ENCODE measurements at regions not wholly inside any gene's neighbourhood (a gene's known extent, or its start where the extent isn't known, plus 50 kb on each side); places are given as distances from the start of the nearest gene placed in this dataset.

DNA sequence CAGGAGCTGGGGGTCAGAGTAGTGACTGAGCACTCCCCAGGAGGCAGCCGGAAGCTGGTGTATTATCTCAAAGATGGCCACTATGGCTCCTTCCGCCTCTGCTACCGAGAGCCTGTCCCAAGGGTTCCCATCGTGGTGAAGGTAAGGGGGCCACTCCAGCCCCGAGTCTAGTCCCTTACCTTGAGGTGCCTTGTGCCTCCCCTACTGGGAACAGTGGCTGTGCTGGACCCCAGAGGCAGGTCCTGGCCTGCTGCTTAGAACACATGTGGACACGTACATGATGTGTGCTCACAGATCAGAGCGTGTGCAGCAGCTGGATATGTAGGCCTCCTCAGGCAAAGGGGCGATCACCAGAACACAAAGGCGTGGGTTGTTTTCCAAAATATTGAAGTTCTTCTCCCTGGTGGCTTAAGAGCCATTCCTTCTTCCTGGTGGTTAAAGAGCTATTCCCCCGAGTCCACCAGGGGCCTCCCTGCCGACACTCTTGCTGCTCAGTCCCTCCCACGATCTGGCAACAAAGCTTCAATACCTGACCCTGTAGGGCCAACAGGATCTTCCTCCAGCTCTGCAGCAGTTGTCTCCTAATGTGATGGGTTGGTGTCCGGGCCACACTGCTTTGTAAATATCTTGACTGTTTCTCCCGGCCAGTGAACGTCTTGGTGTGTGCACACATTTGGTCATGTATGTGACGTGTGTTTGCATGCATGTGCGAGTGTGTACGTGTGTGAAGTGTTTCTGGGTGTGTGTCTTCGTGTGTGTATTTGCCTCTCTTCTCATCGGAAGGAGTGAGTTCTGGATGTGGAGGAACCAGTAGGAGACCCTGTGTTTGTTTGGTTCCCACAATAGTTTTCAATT lies 68.4 kb upstream of the TINAGL1 start:
- Histone ChIP-seq H4K20me1 (ENCODE audit: insufficient read depth, low read length) (no peaks in the 10 kb centered on the region), H3K9me2 (ENCODE audit: insufficient read depth, low read length) (no peaks in the 10 kb centered on the region), H3K27ac (ENCODE audit: low read depth, low read length, poor library complexity, severe bottlenecking) (no peak overlapping the region), H3K36me3 (ENCODE audit: insufficient read depth, low read length) (no peaks in the 10 kb centered on the region), H3K4me2 (ENCODE audit: low read length) (no peak overlapping the region), H3K4me1 (ENCODE audit: insufficient read depth, low read length, poor library complexity, severe bottlenecking) (no peaks in the 10 kb centered on the region), H3K79me2 (ENCODE audit: insufficient read depth, low read depth, low read length) (no peaks in the 10 kb centered on the region), H3K9me3 (ENCODE audit: low read length) (no peaks in the 10 kb centered on the region), H3K4me3 (ENCODE audit: low read depth, low read length, poor library complexity, severe bottlenecking) (no peak overlapping the region), H2AFZ (ENCODE audit: low read length) (no peak overlapping the region)
- CTCF ChIA-PET (ENCODE audit: unreplicated experiment), result no interaction called here
- TF ChIP-seq, protein P1, sequence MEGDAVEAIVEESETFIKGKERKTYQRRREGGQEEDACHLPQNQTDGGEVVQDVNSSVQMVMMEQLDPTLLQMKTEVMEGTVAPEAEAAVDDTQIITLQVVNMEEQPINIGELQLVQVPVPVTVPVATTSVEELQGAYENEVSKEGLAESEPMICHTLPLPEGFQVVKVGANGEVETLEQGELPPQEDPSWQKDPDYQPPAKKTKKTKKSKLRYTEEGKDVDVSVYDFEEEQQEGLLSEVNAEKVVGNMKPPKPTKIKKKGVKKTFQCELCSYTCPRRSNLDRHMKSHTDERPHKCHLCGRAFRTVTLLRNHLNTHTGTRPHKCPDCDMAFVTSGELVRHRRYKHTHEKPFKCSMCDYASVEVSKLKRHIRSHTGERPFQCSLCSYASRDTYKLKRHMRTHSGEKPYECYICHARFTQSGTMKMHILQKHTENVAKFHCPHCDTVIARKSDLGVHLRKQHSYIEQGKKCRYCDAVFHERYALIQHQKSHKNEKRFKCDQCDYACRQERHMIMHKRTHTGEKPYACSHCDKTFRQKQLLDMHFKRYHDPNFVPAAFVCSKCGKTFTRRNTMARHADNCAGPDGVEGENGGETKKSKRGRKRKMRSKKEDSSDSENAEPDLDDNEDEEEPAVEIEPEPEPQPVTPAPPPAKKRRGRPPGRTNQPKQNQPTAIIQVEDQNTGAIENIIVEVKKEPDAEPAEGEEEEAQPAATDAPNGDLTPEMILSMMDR (conservative IDR thresholded peaks at IDR 0.05; ENCODE audit: low read length), result no peak
- TF ChIP-seq EZH2phosphoT487 (IDR thresholded peaks at IDR 0.05; ENCODE audit: borderline replicate concordance, low read depth, low read length), result no peak
- no peak for DNase-seq (ENCODE audit: low spot score)
- POLR2A ChIA-PET, result interaction anchor here (0.5 to 0.7 kb wide), 2 partner anchors 45 to 1065 kb away, joined by 3 to 5 read pairs; no protein-coding TSS in a partner anchor
- intact Hi-C loops (cut with micrococcal nuclease; ENCODE audit: unreplicated experiment), result no loop called here
- BruUV-seq (replicated peaks), result no TSS peak

DNA sequence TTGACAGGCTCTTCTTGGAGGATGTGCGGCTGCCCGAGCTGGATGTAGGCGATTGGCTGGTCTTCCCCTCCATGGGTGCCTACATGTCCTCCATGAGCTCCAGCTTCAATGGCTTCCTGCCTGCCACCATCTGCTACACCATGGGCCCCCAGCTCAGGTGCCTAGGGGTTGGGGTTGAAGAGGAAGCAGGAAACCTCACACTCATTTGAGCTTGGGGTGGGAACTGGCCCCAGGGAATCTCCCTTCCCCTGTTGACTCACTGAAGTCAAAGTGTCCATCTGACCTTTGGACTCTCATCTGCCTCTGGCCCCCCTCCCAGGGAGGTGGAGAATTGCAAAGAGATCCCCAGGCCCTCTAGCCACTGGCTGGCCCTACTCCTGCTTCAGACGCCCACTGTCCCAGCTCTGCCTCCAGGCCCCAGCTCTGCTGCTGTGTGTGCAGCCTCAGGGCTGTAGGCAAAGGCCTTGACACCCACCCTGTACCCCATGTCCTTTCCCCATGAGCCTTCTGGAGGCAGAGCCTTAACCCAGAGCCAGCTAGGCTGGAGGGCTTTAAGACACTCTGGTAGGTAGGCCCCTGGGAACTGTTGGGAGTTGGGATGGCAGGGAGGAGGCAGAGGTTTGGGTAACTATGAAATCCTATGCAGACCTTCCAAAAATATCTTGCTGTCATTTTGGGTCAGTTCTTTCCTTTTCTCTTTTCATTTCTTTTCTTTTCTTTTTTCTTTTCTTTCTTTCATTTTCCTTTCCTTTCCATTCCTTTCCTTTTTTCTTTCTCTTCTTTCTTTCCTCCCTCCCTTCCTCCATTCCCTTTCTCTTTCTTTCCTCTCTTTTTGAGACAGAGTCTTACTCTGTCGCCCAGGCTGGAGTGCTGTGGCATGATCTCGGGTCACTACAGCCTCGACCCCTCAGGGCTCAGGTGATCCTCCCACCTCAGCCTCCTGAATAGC lies 66.9 kb upstream of the TINAGL1 start:
- H3K4me3 ChIP-seq (ENCODE audit: low read depth, low read length, poor library complexity, severe bottlenecking), result no peak overlapping the region
- no peaks in the 10 kb centered on the region for H4K20me1 ChIP-seq (ENCODE audit: insufficient read depth, low read length)
- no peaks in the 10 kb centered on the region for H3K36me3 ChIP-seq (ENCODE audit: insufficient read depth, low read length)
- H3K9me3 ChIP-seq (ENCODE audit: low read length), result no peaks in the 10 kb centered on the region; the same call in 1 of the 2 replicates
- H3K79me2 ChIP-seq (ENCODE audit: insufficient read depth, low read depth, low read length), result no peaks in the 10 kb centered on the region
- CTCF ChIA-PET (ENCODE audit: unreplicated experiment), result no interaction called here
- no peak for DNase-seq (ENCODE audit: low spot score)
- POLR2A ChIA-PET, result no interaction called here
- intact Hi-C loops (cut with micrococcal nuclease; ENCODE audit: unreplicated experiment), result no loop called here
- H3K9me2 ChIP-seq (ENCODE audit: insufficient read depth, low read length), result no peaks in the 10 kb centered on the region
- no peak overlapping the region for H3K4me2 ChIP-seq (ENCODE audit: low read length)
- H3K27ac ChIP-seq (ENCODE audit: low read depth, low read length, poor library complexity, severe bottlenecking), result no peak overlapping the region
- TF ChIP-seq EZH2phosphoT487 (IDR thresholded peaks at IDR 0.05; ENCODE audit: borderline replicate concordance, low read depth, low read length), result no peak
- TF ChIP-seq, protein P1 (conservative IDR thresholded peaks at IDR 0.05; ENCODE audit: low read length), result no peak
- no peak overlapping the region for H2AFZ ChIP-seq (ENCODE audit: low read length)
- no peaks in the 10 kb centered on the region for H3K4me1 ChIP-seq (ENCODE audit: insufficient read depth, low read length, poor library complexity, severe bottlenecking)
- no TSS peak for BruUV-seq (replicated peaks)

Measured in OCI-LY7 (cell line).